ENCODE measurements at regions not wholly inside any gene's neighbourhood (a gene's known extent, or its start where the extent isn't known, plus 50 kb on each side); places are given as distances from the start of the nearest gene placed in this dataset.

GRCh38 chr9:14526504-14526903, 166.7 kb downstream of the ZDHHC21 start:
- Histone ChIP-seq H3K4me3 (no peak overlapping the region), H3K9me3 (no peaks in the 10 kb centered on the region), H3K4me1 (peaks cover 0 to 15% (median 0%) of the 10 kb centered on the region in 4 donors), H3K36me3 (no peaks in the 10 kb centered on the region), H3K27me3 (no peaks in the 10 kb centered on the region), H3K27ac (no peak overlapping the region)
- intact Hi-C loops (cut with DNase I): no loop called here
- 57 to 71% methylated on average over 4 of the region's 4 CpGs for WGBS, 2 donors
- DNase-seq: no peak
- TF ChIP-seq POLR2A (IDR thresholded peaks at IDR 0.05) (no peak), POLR2AphosphoS5 (IDR thresholded peaks at IDR 0.05) (no peak)

DNA sequence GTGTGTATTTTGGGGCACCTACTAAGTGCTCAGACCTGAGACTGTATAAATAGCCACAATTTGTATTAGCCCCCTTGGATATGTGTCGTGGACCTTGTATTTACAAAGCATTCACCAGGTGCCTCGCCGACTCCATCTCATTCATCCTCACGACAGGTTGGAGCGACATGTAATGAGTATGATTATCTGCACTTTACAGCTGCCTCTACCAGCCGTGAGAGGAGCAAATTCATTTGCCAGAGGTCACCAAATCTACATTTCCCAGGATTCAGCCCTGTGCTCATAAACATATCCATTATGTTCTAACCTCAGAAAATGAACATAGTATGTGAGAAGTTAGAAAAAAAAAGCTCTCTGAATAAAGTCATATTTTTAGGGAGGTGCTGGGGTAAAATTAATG, 167.4 kb downstream of the ZDHHC21 start:
- WGBS, 2 donors: 75 to 80% methylated on average over 6 of the region's 6 CpGs
- TF ChIP-seq POLR2A (IDR thresholded peaks at IDR 0.05): no peak
- TF ChIP-seq EP300 (IDR thresholded peaks at IDR 0.05): no peak
- Histone ChIP-seq H3K4me1 (peaks cover 0 to 15% (median 0%) of the 10 kb centered on the region in 4 donors), H3K36me3 (no peaks in the 10 kb centered on the region), H3K9me3 (no peaks in the 10 kb centered on the region), H3K27ac (no peak overlapping the region), H3K4me3 (no peak overlapping the region), H3K27me3 (no peaks in the 10 kb centered on the region)
- intact Hi-C loops (cut with DNase I): no loop called here
- DNase-seq: no peak

GRCh38 chr9:14524873-14525515, 168.2 kb downstream of the ZDHHC21 start:
- DNase-seq: no peak
- intact Hi-C loops (cut with DNase I): no loop called here
- Histone ChIP-seq H3K27me3 (no peaks in the 10 kb centered on the region), H3K4me1 (peaks cover 0 to 8% (median 0%) of the 10 kb centered on the region in 4 donors), H3K27ac (no peak overlapping the region), H3K36me3 (no peaks in the 10 kb centered on the region), H3K9me3 (no peaks in the 10 kb centered on the region), H3K4me3 (no peak overlapping the region)
- 72 to 84% methylated on average over 8 of the region's 8 CpGs for WGBS, 2 donors
- TF ChIP-seq POLR2AphosphoS5 (IDR thresholded peaks at IDR 0.05) (no peak), POLR2A (IDR thresholded peaks at IDR 0.05) (no peak), EP300 (IDR thresholded peaks at IDR 0.05) (no peak), CTCF (IDR thresholded peaks at IDR 0.05) (no peak)

- no peak for TF ChIP-seq EP300 (IDR thresholded peaks at IDR 0.05)
- TF ChIP-seq POLR2A (IDR thresholded peaks at IDR 0.05): no peak
- TF ChIP-seq CTCF (IDR thresholded peaks at IDR 0.05): no peak
- Histone ChIP-seq H3K9me3 (no peaks in the 10 kb centered on the region), H3K4me1 (no peaks in the 10 kb centered on the region), H3K27me3 (no peaks in the 10 kb centered on the region), H3K36me3 (no peaks in the 10 kb centered on the region), H3K27ac (no peak overlapping the region), H3K4me3 (no peak overlapping the region)
- intact Hi-C loops (cut with DNase I): no loop called here
- 94 to 95% methylated on average over 6 of the region's 6 CpGs for WGBS, 2 donors
- no peak for DNase-seq
Measured at GRCh38 chr9:14523545-14523944, 169.7 kb downstream of the ZDHHC21 start.

DNA sequence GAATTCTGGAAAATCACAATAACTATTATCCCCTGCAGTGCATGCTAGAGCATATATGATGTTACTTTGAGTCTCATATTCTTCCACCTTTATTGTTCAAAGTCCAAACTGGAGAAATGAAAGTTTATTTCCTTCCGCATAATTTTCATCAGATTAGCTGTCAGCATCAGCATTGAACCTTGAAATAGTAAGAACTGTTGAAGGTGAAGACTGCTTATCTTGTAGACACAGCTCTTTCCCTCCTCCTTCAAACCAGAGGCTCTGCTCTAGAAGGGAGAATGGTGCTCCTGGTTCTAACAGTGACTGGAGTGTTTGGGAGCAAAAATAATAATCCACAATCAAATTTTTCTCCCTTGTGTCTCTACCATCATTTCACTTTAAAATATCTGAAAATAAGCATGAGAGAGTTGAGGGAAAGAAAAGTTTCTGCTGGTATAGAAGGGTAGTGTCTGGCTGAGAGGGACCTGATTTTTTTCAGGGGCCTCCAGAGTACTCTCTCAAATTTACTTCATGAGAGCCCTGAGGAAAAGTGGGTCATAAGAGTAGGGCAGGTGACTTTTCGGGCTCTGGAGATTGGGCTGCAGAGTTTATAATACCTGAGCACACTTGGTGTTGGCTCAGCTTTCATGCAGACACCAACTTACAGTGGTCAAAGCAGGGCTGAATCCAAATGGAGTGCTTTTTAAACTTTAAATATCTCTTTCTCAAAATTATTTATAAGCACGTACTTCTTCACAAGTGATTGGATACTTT, 170.4 kb downstream of the ZDHHC21 start:
- no peak for TF ChIP-seq POLR2A (IDR thresholded peaks at IDR 0.05)
- no peak for TF ChIP-seq EP300 (IDR thresholded peaks at IDR 0.05)
- TF ChIP-seq CTCF (IDR thresholded peaks at IDR 0.05): no peak
- no peak for TF ChIP-seq POLR2AphosphoS5 (IDR thresholded peaks at IDR 0.05)
- no peaks in the 10 kb centered on the region for H3K27me3 ChIP-seq
- H3K36me3 ChIP-seq: no peaks in the 10 kb centered on the region
- no peaks in the 10 kb centered on the region for H3K4me1 ChIP-seq
- WGBS, 2 donors: 87 to 91% methylated on average over 3 of the region's 3 CpGs
- intact Hi-C loops (cut with DNase I): no loop called here
- DNase-seq: no peak
- H3K4me3 ChIP-seq: no peak overlapping the region
- H3K27ac ChIP-seq: no peak overlapping the region
- H3K9me3 ChIP-seq: no peaks in the 10 kb centered on the region
